ENCODE measurements at regions not wholly inside any gene's neighbourhood (a gene's known extent, or its start where the extent isn't known, plus 50 kb on each side); places are given as distances from the start of the nearest gene placed in this dataset.

DNA sequence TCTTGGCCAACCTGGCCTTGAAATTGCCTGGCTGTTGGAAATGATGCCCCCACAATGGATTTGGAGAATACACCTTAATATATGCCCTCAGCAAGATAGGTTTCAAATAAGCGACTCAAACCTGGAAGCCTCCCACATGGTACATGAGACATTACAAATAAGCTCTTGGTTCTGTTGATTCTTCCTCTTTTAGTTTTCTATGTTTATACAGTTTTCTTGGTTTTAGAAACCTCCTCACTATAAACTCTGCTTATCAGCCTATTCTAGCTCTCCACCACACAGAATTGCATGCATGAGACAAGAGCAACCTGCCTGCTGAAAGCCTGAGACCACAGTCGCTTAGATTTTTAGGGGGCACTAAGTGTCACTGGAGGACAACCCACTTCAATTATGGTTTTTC, 108.8 kb upstream of the PREP start:
- no peak overlapping the region for H3K27ac ChIP-seq
- CTCF ChIA-PET = no interaction called here
- no peak for DNase-seq (ENCODE audit: low spot score)
- TF ChIP-seq, protein P1, sequence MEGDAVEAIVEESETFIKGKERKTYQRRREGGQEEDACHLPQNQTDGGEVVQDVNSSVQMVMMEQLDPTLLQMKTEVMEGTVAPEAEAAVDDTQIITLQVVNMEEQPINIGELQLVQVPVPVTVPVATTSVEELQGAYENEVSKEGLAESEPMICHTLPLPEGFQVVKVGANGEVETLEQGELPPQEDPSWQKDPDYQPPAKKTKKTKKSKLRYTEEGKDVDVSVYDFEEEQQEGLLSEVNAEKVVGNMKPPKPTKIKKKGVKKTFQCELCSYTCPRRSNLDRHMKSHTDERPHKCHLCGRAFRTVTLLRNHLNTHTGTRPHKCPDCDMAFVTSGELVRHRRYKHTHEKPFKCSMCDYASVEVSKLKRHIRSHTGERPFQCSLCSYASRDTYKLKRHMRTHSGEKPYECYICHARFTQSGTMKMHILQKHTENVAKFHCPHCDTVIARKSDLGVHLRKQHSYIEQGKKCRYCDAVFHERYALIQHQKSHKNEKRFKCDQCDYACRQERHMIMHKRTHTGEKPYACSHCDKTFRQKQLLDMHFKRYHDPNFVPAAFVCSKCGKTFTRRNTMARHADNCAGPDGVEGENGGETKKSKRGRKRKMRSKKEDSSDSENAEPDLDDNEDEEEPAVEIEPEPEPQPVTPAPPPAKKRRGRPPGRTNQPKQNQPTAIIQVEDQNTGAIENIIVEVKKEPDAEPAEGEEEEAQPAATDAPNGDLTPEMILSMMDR (conservative IDR thresholded peaks at IDR 0.05; ENCODE audit: low read depth) = no peak
- POLR2A ChIA-PET (ENCODE audit: low non-redundant PET) = no interaction called here

DNA sequence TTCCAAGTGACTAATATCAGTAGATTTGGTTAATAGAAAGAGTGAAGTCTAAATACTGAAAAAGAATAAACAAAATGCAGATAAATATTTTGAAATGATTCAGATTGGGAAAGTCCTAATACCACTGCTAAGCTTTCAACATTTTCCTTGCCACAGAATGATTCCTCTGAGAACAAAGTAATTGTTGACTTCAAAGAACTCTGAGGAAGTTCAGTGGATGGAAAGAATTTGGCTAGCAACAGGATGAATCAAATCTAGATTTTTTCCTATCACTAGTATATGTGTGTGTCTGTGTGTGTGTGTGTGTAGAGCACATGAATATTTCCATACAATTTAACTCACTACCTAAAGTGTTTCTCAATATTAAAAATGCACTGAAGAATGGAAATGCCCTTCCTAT, 107.9 kb upstream of the PREP start:
- CTCF ChIA-PET = no interaction called here
- TF ChIP-seq, protein P1 (conservative IDR thresholded peaks at IDR 0.05; ENCODE audit: low read depth) = no peak

DNA sequence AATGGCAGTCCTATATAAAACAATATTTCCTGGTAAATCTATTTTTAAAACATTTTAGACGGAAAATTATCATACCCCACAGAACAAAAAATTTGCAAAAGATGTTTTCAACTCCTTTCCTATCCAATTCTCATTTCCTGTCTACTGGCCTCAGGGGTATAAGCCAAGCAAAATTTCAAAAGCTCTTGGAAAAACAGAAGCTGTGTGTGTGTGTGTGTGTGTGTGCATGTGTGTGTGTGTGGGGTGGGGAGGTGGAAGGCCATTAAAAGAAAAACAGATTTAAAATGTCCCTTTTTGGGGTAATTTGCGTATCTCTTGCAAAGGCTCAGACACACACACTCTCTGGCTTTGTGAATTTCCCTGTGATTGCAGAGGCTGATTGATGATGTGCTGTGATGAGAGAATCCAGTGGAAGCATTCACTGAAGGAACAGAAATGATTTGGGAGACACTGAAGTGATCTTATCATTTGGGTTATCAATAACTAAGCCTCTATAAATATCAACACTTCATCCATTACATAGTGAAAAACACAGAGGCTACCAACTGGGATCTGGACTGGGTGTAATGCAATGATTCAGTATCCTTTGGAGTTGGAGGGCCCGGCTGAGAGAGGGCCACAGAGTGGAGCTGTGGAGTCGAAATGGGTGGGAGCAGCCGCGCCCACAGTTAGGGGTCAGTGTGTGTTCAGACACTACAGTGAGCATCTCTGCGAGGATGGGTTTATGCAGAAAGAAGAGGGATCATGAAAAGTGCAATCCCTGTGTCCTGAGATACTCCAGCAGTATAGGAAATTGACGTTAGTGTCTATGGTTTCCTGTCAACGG, 106.8 kb upstream of the PREP start:
- POLR2A ChIA-PET (ENCODE audit: low non-redundant PET) = no interaction called here
- no peak for DNase-seq (ENCODE audit: low spot score)
- TF ChIP-seq, protein P1 (conservative IDR thresholded peaks at IDR 0.05; ENCODE audit: low read depth) = no peak
- H3K27ac ChIP-seq = no peak overlapping the region
- CTCF ChIA-PET = no interaction called here

More for the DNA sequence above, 107.9 kb upstream of the PREP start:
- no peak overlapping the region for H3K27ac ChIP-seq
- no peak for DNase-seq (ENCODE audit: low spot score)
- POLR2A ChIA-PET (ENCODE audit: low non-redundant PET) = no interaction called here

DNA sequence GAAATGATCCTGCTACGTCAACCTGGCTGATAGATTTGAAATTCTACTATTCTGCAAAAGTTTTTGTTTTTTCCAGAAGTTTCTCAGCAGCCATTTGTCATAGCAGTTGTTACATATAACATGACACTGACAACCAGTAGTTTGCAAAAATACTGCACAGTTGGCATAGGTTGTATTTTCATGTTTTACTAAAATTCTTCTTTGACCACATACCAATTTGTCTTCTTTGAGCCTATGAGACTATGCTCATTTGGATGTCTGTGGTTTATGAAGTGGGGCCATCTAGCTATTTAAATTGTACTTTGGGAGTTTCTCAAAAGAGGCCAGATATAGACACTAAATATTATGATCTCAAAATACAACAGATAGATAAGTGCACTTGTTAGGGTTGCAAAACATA, 104.9 kb upstream of the PREP start:
- TF ChIP-seq, protein P1 (conservative IDR thresholded peaks at IDR 0.05; ENCODE audit: low read depth) = no peak
- DNase-seq (ENCODE audit: low spot score) = no peak
- ChIA-PET CTCF (no interaction called here), POLR2A (ENCODE audit: low non-redundant PET) (no interaction called here)
- no peak overlapping the region for H3K27ac ChIP-seq

DNA sequence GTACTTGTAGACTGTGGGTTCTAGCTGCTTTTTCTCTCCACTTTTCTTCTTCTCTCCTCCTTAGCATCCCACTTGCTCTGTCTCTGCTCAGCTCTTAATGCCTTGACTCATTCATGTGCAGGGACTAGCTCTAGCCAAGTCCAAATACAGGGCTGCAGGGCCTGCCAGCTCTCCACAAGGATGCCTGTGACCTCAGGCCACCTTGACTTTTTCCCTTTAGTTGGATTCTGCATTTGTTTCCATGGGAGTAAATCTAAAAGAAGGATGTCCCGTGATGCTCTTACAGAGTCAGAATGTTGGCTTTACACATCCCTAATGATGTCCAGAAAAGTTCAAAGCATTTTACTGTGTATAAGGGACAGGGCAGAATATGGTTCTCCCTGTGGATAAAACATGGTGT, 101.8 kb upstream of the PREP start:
- no peak for DNase-seq (ENCODE audit: low spot score)
- POLR2A ChIA-PET (ENCODE audit: low non-redundant PET) = no interaction called here
- TF ChIP-seq, protein P1 (conservative IDR thresholded peaks at IDR 0.05; ENCODE audit: low read depth) = no peak
- CTCF ChIA-PET = no interaction called here
- H3K27ac ChIP-seq = no peak overlapping the region

DNA sequence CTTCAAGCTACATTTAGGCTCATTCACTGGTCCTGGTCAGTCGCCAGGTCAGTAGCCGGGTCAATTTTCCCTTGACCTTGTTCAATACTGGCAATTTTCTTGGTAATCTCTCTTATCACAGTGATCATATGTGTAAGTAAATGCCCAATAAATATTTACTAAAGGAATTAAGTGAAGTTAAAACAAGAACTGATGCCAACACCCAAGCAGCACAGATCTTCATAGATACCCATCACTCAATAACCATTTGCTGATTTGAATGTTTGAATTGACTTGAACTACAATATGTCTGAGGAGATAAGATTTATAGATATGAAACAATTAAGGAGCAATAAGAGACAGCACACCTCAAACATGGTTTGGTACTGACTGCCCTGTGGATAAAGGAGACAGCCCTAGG, 100.8 kb upstream of the PREP start:
- POLR2A ChIA-PET (ENCODE audit: low non-redundant PET) = no interaction called here
- no peak for DNase-seq (ENCODE audit: low spot score)
- no peak overlapping the region for H3K27ac ChIP-seq
- TF ChIP-seq, protein P1 (conservative IDR thresholded peaks at IDR 0.05; ENCODE audit: low read depth) = no peak
- CTCF ChIA-PET = no interaction called here
